H9 (cell line): ENCODE measurements at regions not wholly inside any gene's neighbourhood (a gene's known extent, or its start where the extent isn't known, plus 50 kb on each side); places are given as distances from the start of the nearest gene placed in this dataset.
A peak's percentile ranks its signal among the peaks of the same experiment; 100 is the strongest.

Experiments used
- DNase-seq: peaks from one replicate; pipeline ENCODE4 v3.0.0-alpha.2; 2017
- H2AFZ ChIP-seq: one replicate; pipeline ENCODE4 v1.6.1; 2013; ENCODE audit warnings: mild to moderate bottlenecking, low read length, control low read depth, moderate library complexity
- H2AK5ac ChIP-seq: 2 replicates; pipeline ENCODE4 v1.6.1; 2013; ENCODE audit warnings: low read length, control low read depth, mixed read lengths; ENCODE audit not compliant: insufficient read length
- H2BK120ac ChIP-seq: one replicate; pipeline ENCODE4 v1.6.1; 2013; ENCODE audit warnings: low read depth, mild to moderate bottlenecking, low read length, control low read depth, inconsistent platforms; ENCODE audit not compliant: poor library complexity, severe bottlenecking
- H2BK12ac ChIP-seq: 2 replicates; pipeline ENCODE4 v1.6.1; 2013; ENCODE audit warnings: low read length, control low read depth, mixed read lengths, low read depth; ENCODE audit not compliant: insufficient read length
- H2BK15ac ChIP-seq: 2 replicates; pipeline ENCODE4 v1.6.1; 2013; ENCODE audit warnings: low read depth, low read length, control low read depth
- H2BK20ac ChIP-seq: one replicate; pipeline ENCODE4 v1.6.1; 2013; ENCODE audit warnings: low read depth, mild to moderate bottlenecking, low read length, control low read depth, inconsistent platforms; ENCODE audit not compliant: poor library complexity, severe bottlenecking
- H2BK5ac ChIP-seq: 2 replicates; pipeline ENCODE4 v1.6.1; 2013; ENCODE audit warnings: low read length, control low read depth, mixed read lengths; ENCODE audit not compliant: insufficient read length
- H3K14ac ChIP-seq: 2 replicates; pipeline ENCODE4 v1.6.1; 2013; ENCODE audit warnings: low read length, control low read depth; ENCODE audit not compliant: insufficient read depth
- H3K18ac ChIP-seq: 2 replicates; pipeline ENCODE4 v1.6.1; 2013; ENCODE audit warnings: low read depth, mild to moderate bottlenecking, mixed read lengths, low read length, control low read depth; ENCODE audit not compliant: insufficient read length
- H3K23ac ChIP-seq: 2 replicates; pipeline ENCODE4 v1.6.1; 2013; ENCODE audit warnings: low read length, control low read depth, mixed read lengths, low read depth; ENCODE audit not compliant: insufficient read length
- H3K23me2 ChIP-seq: 2 replicates; pipeline ENCODE4 v1.6.1; 2013; ENCODE audit warnings: low read depth, mild to moderate bottlenecking, mixed read lengths, low read length, control low read depth; ENCODE audit not compliant: insufficient read length, poor library complexity, severe bottlenecking
- H3K27ac ChIP-seq: 2 replicates; pipeline ENCODE4 v1.5.1; 2013; ENCODE audit warnings: low read length, control low read depth, mixed read lengths, low read depth; ENCODE audit not compliant: insufficient read length
- H3K27me3 ChIP-seq: 2 replicates; pipeline ENCODE4 v1.6.1; 2013; ENCODE audit warnings: low read length, control low read depth, inconsistent platforms; ENCODE audit not compliant: insufficient read depth
- H3K4ac ChIP-seq: 2 replicates; pipeline ENCODE4 v1.6.1; 2013; ENCODE audit warnings: low read depth, mild to moderate bottlenecking, control low read depth, inconsistent platforms, low read length, moderate library complexity
- H3K4me1 ChIP-seq: 2 replicates; pipeline ENCODE4 v1.6.1; 2013; ENCODE audit warnings: low read length, control low read depth, inconsistent platforms; ENCODE audit not compliant: insufficient read depth
- H3K4me2 ChIP-seq: 2 replicates; pipeline ENCODE4 v1.6.1; 2013; ENCODE audit warnings: low read length, control low read depth, mixed read lengths; ENCODE audit not compliant: insufficient read length, insufficient read depth
- H3K56ac ChIP-seq: 2 replicates; pipeline ENCODE4 v1.6.1; 2013; ENCODE audit warnings: low read depth, mild to moderate bottlenecking, mixed read lengths, low read length, control low read depth; ENCODE audit not compliant: insufficient read length
- H3K79me1 ChIP-seq: 2 replicates; pipeline ENCODE4 v1.6.1; 2013; ENCODE audit warnings: low read depth, mild to moderate bottlenecking, moderate library complexity, low read length, control low read depth, inconsistent platforms; ENCODE audit not compliant: insufficient read depth, poor library complexity, severe bottlenecking
- H3K79me2 ChIP-seq: 2 replicates; pipeline ENCODE4 v1.6.1; 2013; ENCODE audit warnings: low read length, control low read depth, inconsistent platforms; ENCODE audit not compliant: insufficient read depth
- H3K9ac ChIP-seq: 2 replicates; pipeline ENCODE4 v1.6.1; 2013; ENCODE audit warnings: low read length, control low read depth, mixed read lengths; ENCODE audit not compliant: insufficient read length; ENCODE audit errors: extremely low read depth
- H3K9me3 ChIP-seq: one replicate; pipeline ENCODE4 v1.6.1; 2013; ENCODE audit warnings: low read depth, low read length, inconsistent platforms; ENCODE audit not compliant: control insufficient read depth
- H3T11ph ChIP-seq: one replicate; pipeline ENCODE4 v1.6.1; 2013; ENCODE audit warnings: mild to moderate bottlenecking, low read length, control low read depth, inconsistent platforms
- H4K20me1 ChIP-seq: one replicate; pipeline ENCODE4 v1.6.1; 2013; ENCODE audit not compliant: control insufficient read depth, insufficient read length, insufficient read depth
- H4K5ac ChIP-seq: 2 replicates; pipeline ENCODE4 v1.6.1; 2013; ENCODE audit warnings: low read depth, mild to moderate bottlenecking, mixed read lengths, low read length, control low read depth; ENCODE audit not compliant: insufficient read length
- H4K8ac ChIP-seq: replicated peaks from 2 replicates; pipeline ENCODE4 v1.6.1; 2013; ENCODE audit warnings: low read length, control low read depth, mixed read lengths, low read depth; ENCODE audit not compliant: insufficient read length
- H4K91ac ChIP-seq: 2 replicates; pipeline ENCODE4 v1.6.1; 2013; ENCODE audit warnings: low read depth, mild to moderate bottlenecking, moderate library complexity, mixed read lengths, low read length, control low read depth; ENCODE audit not compliant: insufficient read length
- H3K27ac Mint-ChIP-seq, 3 experiments: 2 replicates in 2 of 3; 3 replicates in 1 of 3; pipeline ENCODE4 v1.8.0; 2020 to 2021; ENCODE audit warnings: mixed read lengths in 3 of 3, mild to moderate bottlenecking in 1 of 3, moderate library complexity in 1 of 3
- H3K27me3 Mint-ChIP-seq: 2 replicates; pipeline ENCODE4 v1.8.0; 2021; ENCODE audit warnings: low read depth, mild to moderate bottlenecking, moderate library complexity, mixed read lengths
- H3K36me3 Mint-ChIP-seq, 3 experiments: 2 replicates in 2 of 3; 3 replicates in 1 of 3; pipeline ENCODE4 v1.8.0; 2020 to 2021; ENCODE audit warnings: low read depth in 3 of 3, mixed read lengths in 3 of 3; ENCODE audit not compliant: insufficient read depth in 1 of 3
- H3K4me1 Mint-ChIP-seq, 2 experiments: 2 replicates each; pipeline ENCODE4 v1.8.0; 2020; ENCODE audit warnings: mixed read lengths in 2 of 2
- H3K4me3 Mint-ChIP-seq, 2 experiments: 2 replicates in 1 of 2; 3 replicates in 1 of 2; pipeline ENCODE4 v1.8.0; 2020 to 2021; ENCODE audit warnings: mild to moderate bottlenecking in 2 of 2, mixed read lengths in 2 of 2, moderate library complexity in 1 of 2
- H3K9me3 Mint-ChIP-seq, 2 experiments: 2 replicates in 1 of 2; 3 replicates in 1 of 2; pipeline ENCODE4 v1.8.0; 2020; ENCODE audit warnings: mild to moderate bottlenecking in 2 of 2, mixed read lengths in 2 of 2, moderate library complexity in 1 of 2
- WGBS: extraction: QIAGEN DNeasy Blood & Tissue Kit; methylation state at CpG from one replicate; pipeline ENCODE4 v1.1.7; 2013; ENCODE audit warnings: missing lambda C conversion rate, low lambda C conversion rate, mixed read lengths; ENCODE audit not compliant: insufficient read length; ENCODE audit errors: extremely low coverage; 5-methylcytosine and 5-hydroxymethylcytosine counted together
- TF ChIP-seq, protein P1 (sequence below): fragments of 200-600 bp; sonication (generic); conservative IDR thresholded peaks from 3 replicates; pipeline ENCODE4 v1.8.0; 2021; ENCODE audit warnings: antibody characterized with exemption, mild to moderate bottlenecking

DNA sequence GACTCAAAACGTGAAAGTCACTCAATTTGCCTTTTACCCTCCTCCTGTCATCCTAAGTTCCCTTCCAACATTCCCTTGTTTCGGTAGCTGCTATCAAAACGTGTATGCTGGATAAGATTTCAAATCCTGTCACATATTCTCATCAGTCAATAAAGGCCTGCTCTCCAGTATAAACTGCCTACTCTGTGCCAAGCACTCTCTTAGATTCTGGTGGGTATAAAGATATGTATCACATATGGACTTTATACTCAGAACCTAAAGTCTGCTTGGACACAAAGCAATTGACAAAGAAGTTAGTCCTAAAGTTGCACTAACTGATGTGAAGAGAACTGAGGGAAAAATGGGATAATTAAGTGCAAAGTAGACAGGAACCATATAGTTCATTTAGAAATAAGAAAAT lies 476.6 kb upstream of the MARCKS start:
- no peaks in the 10 kb centered on the region for H3K79me1 ChIP-seq
- no peak overlapping the region for H3K27ac ChIP-seq
- H2AFZ ChIP-seq, result no peak overlapping the region
- no peaks in the 10 kb centered on the region for H3K27me3 ChIP-seq
- H3K4me1 Mint-ChIP-seq, result no peaks in the 10 kb centered on the region
- H3K56ac ChIP-seq, result no peak overlapping the region
- H2BK5ac ChIP-seq, result no peak overlapping the region
- WGBS, result no CpG with 5 or more reads among the region's 3 CpGs
- no peak for DNase-seq
- no peaks in the 10 kb centered on the region for H3K79me2 ChIP-seq
- no peak overlapping the region for H3K14ac ChIP-seq
- no peaks in the 10 kb centered on the region for H4K20me1 ChIP-seq
- no peak overlapping the region for H2BK20ac ChIP-seq
- TF ChIP-seq, protein P1, sequence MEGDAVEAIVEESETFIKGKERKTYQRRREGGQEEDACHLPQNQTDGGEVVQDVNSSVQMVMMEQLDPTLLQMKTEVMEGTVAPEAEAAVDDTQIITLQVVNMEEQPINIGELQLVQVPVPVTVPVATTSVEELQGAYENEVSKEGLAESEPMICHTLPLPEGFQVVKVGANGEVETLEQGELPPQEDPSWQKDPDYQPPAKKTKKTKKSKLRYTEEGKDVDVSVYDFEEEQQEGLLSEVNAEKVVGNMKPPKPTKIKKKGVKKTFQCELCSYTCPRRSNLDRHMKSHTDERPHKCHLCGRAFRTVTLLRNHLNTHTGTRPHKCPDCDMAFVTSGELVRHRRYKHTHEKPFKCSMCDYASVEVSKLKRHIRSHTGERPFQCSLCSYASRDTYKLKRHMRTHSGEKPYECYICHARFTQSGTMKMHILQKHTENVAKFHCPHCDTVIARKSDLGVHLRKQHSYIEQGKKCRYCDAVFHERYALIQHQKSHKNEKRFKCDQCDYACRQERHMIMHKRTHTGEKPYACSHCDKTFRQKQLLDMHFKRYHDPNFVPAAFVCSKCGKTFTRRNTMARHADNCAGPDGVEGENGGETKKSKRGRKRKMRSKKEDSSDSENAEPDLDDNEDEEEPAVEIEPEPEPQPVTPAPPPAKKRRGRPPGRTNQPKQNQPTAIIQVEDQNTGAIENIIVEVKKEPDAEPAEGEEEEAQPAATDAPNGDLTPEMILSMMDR, result no peak
- no peaks in the 10 kb centered on the region for H3K27me3 Mint-ChIP-seq
- no peaks in the 10 kb centered on the region for H3K4me1 ChIP-seq
- H4K8ac ChIP-seq, result no peak overlapping the region
- H2BK12ac ChIP-seq, result no peak overlapping the region
- no peak overlapping the region for H3K23ac ChIP-seq
- no peak overlapping the region for H2BK120ac ChIP-seq
- no peaks in the 10 kb centered on the region; a peak in 1 of 5 replicates for H3K9me3 Mint-ChIP-seq
- H2BK15ac ChIP-seq, result no peak overlapping the region
- no peak overlapping the region for H4K91ac ChIP-seq
- H3K9me3 ChIP-seq, result no peaks in the 10 kb centered on the region
- H3K4ac ChIP-seq, result no peak overlapping the region
- no peak overlapping the region for H3K9ac ChIP-seq
- H3K23me2 ChIP-seq, result no peaks in the 10 kb centered on the region
- no peaks in the 10 kb centered on the region for H3K36me3 Mint-ChIP-seq
- H3T11ph ChIP-seq, result no peak overlapping the region
- H3K4me3 Mint-ChIP-seq, result no peak overlapping the region
- no peak overlapping the region for H3K4me2 ChIP-seq
- H3K27ac Mint-ChIP-seq, result no peak overlapping the region
- H4K5ac ChIP-seq, result no peak overlapping the region
- H3K18ac ChIP-seq, result no peak overlapping the region
- peak overlapping the region; percentile 35 for H2AK5ac ChIP-seq
